ENCODE measurements at regions not wholly inside any gene's neighbourhood (a gene's known extent, or its start where the extent isn't known, plus 50 kb on each side); places are given as distances from the start of the nearest gene placed in this dataset.

DNA sequence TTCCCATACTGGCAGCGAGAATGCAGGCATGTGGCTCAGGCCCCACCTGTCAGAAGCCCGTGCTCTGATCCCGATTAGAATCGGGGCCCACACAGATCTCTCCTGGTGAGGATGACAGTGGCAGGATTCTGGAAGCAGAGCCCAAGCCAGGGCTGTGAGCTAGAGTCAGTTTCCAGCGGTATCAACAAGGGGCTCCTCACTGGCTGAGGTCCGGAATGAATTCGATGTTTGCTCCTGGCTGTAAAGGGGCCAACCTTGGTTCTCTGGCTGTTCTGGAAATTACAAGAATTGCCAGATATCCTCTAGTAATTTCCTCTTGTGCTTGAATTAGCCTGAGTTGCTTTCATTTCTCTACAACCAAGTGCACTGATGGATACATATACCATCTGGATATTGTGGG is 129.1 kb upstream of the SPRY4 start:
- no peak overlapping the region for H3K4me3 Mint-ChIP-seq
- Histone ChIP-seq H3K36me3 (ENCODE audit: insufficient read depth) (no peaks in the 10 kb centered on the region), H3K9me2 (ENCODE audit: insufficient read depth) (no peaks in the 10 kb centered on the region), H3K4me3 (no peak overlapping the region), H3K27me3 (ENCODE audit: insufficient read depth) (no peaks in the 10 kb centered on the region), H3K79me2 (replicated peaks; ENCODE audit: insufficient read depth) (no peaks in the 10 kb centered on the region), H2AFZ (no peak overlapping the region), H3K27ac (ENCODE audit: low read depth) (no peak overlapping the region), H3F3A (replicated peaks; ENCODE audit: low read depth) (no peaks in the 10 kb centered on the region), H4K20me1 (replicated peaks; ENCODE audit: insufficient read depth) (no peaks in the 10 kb centered on the region), H3K4me1 (ENCODE audit: insufficient read depth) (no peaks in the 10 kb centered on the region), H3K4me2 (no peak overlapping the region)
- peaks cover 27% of the 10 kb centered on the region for H3K36me3 Mint-ChIP-seq (ENCODE audit: low read depth)
- peaks cover 13% of the 10 kb centered on the region for H3K9me3 Mint-ChIP-seq
- DNase-seq (ENCODE audit: low spot score) (no peak), ATAC-seq (no peak)
- peaks cover 2% of the 10 kb centered on the region for H3K27me3 Mint-ChIP-seq (ENCODE audit: insufficient read depth, low read depth, poor library complexity)
- 0 out of 3 replicates have a peak, but pooled peaks cover 2% of the 10 kb centered on the region for H3K4me1 Mint-ChIP-seq
- TF ChIP-seq, protein P1, sequence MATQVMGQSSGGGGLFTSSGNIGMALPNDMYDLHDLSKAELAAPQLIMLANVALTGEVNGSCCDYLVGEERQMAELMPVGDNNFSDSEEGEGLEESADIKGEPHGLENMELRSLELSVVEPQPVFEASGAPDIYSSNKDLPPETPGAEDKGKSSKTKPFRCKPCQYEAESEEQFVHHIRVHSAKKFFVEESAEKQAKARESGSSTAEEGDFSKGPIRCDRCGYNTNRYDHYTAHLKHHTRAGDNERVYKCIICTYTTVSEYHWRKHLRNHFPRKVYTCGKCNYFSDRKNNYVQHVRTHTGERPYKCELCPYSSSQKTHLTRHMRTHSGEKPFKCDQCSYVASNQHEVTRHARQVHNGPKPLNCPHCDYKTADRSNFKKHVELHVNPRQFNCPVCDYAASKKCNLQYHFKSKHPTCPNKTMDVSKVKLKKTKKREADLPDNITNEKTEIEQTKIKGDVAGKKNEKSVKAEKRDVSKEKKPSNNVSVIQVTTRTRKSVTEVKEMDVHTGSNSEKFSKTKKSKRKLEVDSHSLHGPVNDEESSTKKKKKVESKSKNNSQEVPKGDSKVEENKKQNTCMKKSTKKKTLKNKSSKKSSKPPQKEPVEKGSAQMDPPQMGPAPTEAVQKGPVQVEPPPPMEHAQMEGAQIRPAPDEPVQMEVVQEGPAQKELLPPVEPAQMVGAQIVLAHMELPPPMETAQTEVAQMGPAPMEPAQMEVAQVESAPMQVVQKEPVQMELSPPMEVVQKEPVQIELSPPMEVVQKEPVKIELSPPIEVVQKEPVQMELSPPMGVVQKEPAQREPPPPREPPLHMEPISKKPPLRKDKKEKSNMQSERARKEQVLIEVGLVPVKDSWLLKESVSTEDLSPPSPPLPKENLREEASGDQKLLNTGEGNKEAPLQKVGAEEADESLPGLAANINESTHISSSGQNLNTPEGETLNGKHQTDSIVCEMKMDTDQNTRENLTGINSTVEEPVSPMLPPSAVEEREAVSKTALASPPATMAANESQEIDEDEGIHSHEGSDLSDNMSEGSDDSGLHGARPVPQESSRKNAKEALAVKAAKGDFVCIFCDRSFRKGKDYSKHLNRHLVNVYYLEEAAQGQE (IDR thresholded peaks at IDR 0.05; ENCODE audit: unreplicated experiment): no peak
- no peak for TF ChIP-seq ZNF462 (CRISPR knock-in tag; IDR thresholded peaks at IDR 0.05)
- no peak overlapping the region for H3K27ac Mint-ChIP-seq
